ENCODE measurements at regions not wholly inside any gene's neighbourhood (a gene's known extent, or its start where the extent isn't known, plus 50 kb on each side); places are given as distances from the start of the nearest gene placed in this dataset.

DNA sequence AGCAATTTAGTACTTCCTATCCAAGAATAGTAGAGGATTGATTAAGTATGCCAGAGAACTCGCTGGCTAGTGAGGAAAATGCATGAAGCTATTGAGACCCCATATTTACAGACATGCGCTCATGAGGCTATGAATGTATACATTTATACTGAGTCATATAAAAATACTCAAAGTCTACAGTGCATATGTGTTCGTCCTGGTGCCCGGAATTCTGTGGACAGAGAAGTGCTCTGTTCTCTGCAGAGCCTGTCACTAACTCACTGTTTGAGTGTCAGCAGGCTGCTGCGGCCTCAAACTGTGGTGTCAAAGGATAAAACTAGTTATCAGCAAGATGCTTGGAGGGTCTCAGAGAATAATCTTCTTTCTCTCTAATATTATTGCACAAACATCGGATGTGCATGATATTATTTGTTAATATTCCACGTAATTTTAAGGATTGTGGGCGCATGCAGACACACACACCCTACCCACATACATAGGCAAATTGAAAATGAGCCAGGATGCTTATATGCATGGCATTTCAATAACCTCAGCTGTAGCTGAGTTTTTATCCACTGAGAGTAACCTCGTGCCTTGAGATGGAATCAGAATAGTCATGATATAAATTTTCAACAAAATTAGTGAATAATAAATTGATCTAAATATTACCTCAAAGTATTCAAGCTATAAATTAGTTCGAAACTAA lies 50.0 kb upstream of the TSC22D2 start:
- TF ChIP-seq YY1 (IDR thresholded peaks at IDR 0.05; ENCODE audit: insufficient read depth, insufficient read length) (no peak), ZNF274 (IDR thresholded peaks at IDR 0.05; ENCODE audit: low read depth, low read length) (no peak), SUZ12 (IDR thresholded peaks at IDR 0.05; ENCODE audit: extremely low read depth, insufficient read depth, insufficient read length) (no peak)
- no peaks in the 10 kb centered on the region for H3K27me3 ChIP-seq (ENCODE audit: insufficient read depth, insufficient read length)
- no peaks in the 10 kb centered on the region for H3K36me3 ChIP-seq (ENCODE audit: insufficient read depth, insufficient read length, low read length)
- H3K9me3 ChIP-seq (ENCODE audit: insufficient read depth, low read length) = no peaks in the 10 kb centered on the region
- H3K9ac ChIP-seq (ENCODE audit: insufficient read length, low read depth) = no peak overlapping the region
- no peaks in the 10 kb centered on the region for H3K4me1 ChIP-seq (ENCODE audit: insufficient read depth, insufficient read length)
- H3K4me3 ChIP-seq (ENCODE audit: insufficient read length, low read depth) = no peak overlapping the region
- no peak for DNase-seq (ENCODE audit: low read depth, low spot score)

GRCh38 chr3:150357140-150357539 lies 51.0 kb upstream of the TSC22D2 start:
- Histone ChIP-seq H3K36me3 (ENCODE audit: insufficient read depth, insufficient read length, low read length) (no peaks in the 10 kb centered on the region), H3K4me3 (ENCODE audit: insufficient read length, low read depth) (no peak overlapping the region), H3K9ac (ENCODE audit: insufficient read length, low read depth) (no peak overlapping the region), H3K4me1 (ENCODE audit: insufficient read depth, insufficient read length) (no peaks in the 10 kb centered on the region), H3K27me3 (ENCODE audit: insufficient read depth, insufficient read length) (no peaks in the 10 kb centered on the region), H3K9me3 (ENCODE audit: insufficient read depth, low read length) (no peaks in the 10 kb centered on the region)
- DNase-seq (ENCODE audit: low read depth, low spot score) = no peak
- no peak for TF ChIP-seq YY1 (IDR thresholded peaks at IDR 0.05; ENCODE audit: insufficient read depth, insufficient read length)
- no peak for TF ChIP-seq SUZ12 (IDR thresholded peaks at IDR 0.05; ENCODE audit: extremely low read depth, insufficient read depth, insufficient read length)
- no peak for TF ChIP-seq ZNF274 (IDR thresholded peaks at IDR 0.05; ENCODE audit: low read depth, low read length)

- H3K9me3 ChIP-seq (ENCODE audit: insufficient read depth, low read length) = no peaks in the 10 kb centered on the region
Observed at GRCh38 chr3:150355574-150355973, 52.5 kb upstream of the TSC22D2 start.

GRCh38 chr3:150352931-150353330 lies 55.2 kb upstream of the TSC22D2 start:
- Histone ChIP-seq H3K4me3 (ENCODE audit: insufficient read length, low read depth) (no peak overlapping the region), H3K36me3 (ENCODE audit: insufficient read depth, insufficient read length, low read length) (no peaks in the 10 kb centered on the region), H3K4me1 (ENCODE audit: insufficient read depth, insufficient read length) (no peaks in the 10 kb centered on the region), H3K9ac (ENCODE audit: insufficient read length, low read depth) (no peak overlapping the region), H3K9me3 (ENCODE audit: insufficient read depth, low read length) (no peaks in the 10 kb centered on the region), H3K27me3 (ENCODE audit: insufficient read depth, insufficient read length) (no peaks in the 10 kb centered on the region)
- no peak for DNase-seq (ENCODE audit: low read depth, low spot score)
- TF ChIP-seq SUZ12 (IDR thresholded peaks at IDR 0.05; ENCODE audit: extremely low read depth, insufficient read depth, insufficient read length) = no peak
- no peak for TF ChIP-seq ZNF274 (IDR thresholded peaks at IDR 0.05; ENCODE audit: low read depth, low read length)
- no peak for TF ChIP-seq YY1 (IDR thresholded peaks at IDR 0.05; ENCODE audit: insufficient read depth, insufficient read length)

More at GRCh38 chr3:150355574-150355973, 52.5 kb upstream of the TSC22D2 start:
- TF ChIP-seq SUZ12 (IDR thresholded peaks at IDR 0.05; ENCODE audit: extremely low read depth, insufficient read depth, insufficient read length) = no peak
- no peak overlapping the region for H3K4me3 ChIP-seq (ENCODE audit: insufficient read length, low read depth)
- H3K27me3 ChIP-seq (ENCODE audit: insufficient read depth, insufficient read length) = no peaks in the 10 kb centered on the region
- no peaks in the 10 kb centered on the region for H3K36me3 ChIP-seq (ENCODE audit: insufficient read depth, insufficient read length, low read length)
- no peak for DNase-seq (ENCODE audit: low read depth, low spot score)
- no peaks in the 10 kb centered on the region for H3K4me1 ChIP-seq (ENCODE audit: insufficient read depth, insufficient read length)
- no peak overlapping the region for H3K9ac ChIP-seq (ENCODE audit: insufficient read length, low read depth)

DNA sequence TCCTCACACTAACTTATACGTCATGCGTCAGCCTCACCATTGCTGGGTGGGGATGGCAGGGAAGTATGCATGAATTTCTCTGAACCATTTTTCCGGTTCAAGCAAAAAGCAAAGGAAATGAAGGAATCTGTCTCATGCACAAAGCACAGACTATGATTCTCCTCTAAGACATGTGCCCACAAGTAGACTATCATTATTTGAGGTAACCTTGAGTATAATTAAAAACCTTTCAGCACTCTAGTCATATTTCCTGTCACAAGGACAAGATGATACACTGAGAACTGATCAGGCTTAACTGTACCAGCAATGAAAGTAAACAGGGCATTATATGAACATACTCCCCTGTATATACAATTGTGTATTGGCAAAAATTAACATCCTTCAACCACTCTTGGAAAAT lies 56.7 kb upstream of the TSC22D2 start:
- no peak overlapping the region for H3K4me3 ChIP-seq (ENCODE audit: insufficient read length, low read depth)
- TF ChIP-seq SUZ12 (IDR thresholded peaks at IDR 0.05; ENCODE audit: extremely low read depth, insufficient read depth, insufficient read length) = no peak
- no peak for TF ChIP-seq ZNF274 (IDR thresholded peaks at IDR 0.05; ENCODE audit: low read depth, low read length)
- TF ChIP-seq YY1 (IDR thresholded peaks at IDR 0.05; ENCODE audit: insufficient read depth, insufficient read length) = no peak
- H3K9me3 ChIP-seq (ENCODE audit: insufficient read depth, low read length) = no peaks in the 10 kb centered on the region
- no peak overlapping the region for H3K9ac ChIP-seq (ENCODE audit: insufficient read length, low read depth)
- no peak for DNase-seq (ENCODE audit: low read depth, low spot score)
- no peaks in the 10 kb centered on the region for H3K27me3 ChIP-seq (ENCODE audit: insufficient read depth, insufficient read length)
- no peaks in the 10 kb centered on the region for H3K36me3 ChIP-seq (ENCODE audit: insufficient read depth, insufficient read length, low read length)
- no peaks in the 10 kb centered on the region for H3K4me1 ChIP-seq (ENCODE audit: insufficient read depth, insufficient read length)

- Histone ChIP-seq H3K9ac (ENCODE audit: insufficient read length, low read depth) (no peak overlapping the region), H3K4me1 (ENCODE audit: insufficient read depth, insufficient read length) (no peaks in the 10 kb centered on the region), H3K9me3 (ENCODE audit: insufficient read depth, low read length) (no peaks in the 10 kb centered on the region), H3K27me3 (ENCODE audit: insufficient read depth, insufficient read length) (no peaks in the 10 kb centered on the region), H3K4me3 (ENCODE audit: insufficient read length, low read depth) (no peak overlapping the region), H3K36me3 (ENCODE audit: insufficient read depth, insufficient read length, low read length) (no peaks in the 10 kb centered on the region)
- DNase-seq (ENCODE audit: low read depth, low spot score) = no peak
- no peak for TF ChIP-seq ZNF274 (IDR thresholded peaks at IDR 0.05; ENCODE audit: low read depth, low read length)
- no peak for TF ChIP-seq YY1 (IDR thresholded peaks at IDR 0.05; ENCODE audit: insufficient read depth, insufficient read length)
- no peak for TF ChIP-seq SUZ12 (IDR thresholded peaks at IDR 0.05; ENCODE audit: extremely low read depth, insufficient read depth, insufficient read length)
Observed at GRCh38 chr3:150349314-150350097, 58.6 kb upstream of the TSC22D2 start.

- H3K9me3 ChIP-seq (ENCODE audit: insufficient read depth, low read length) = no peaks in the 10 kb centered on the region
- H3K4me3 ChIP-seq (ENCODE audit: insufficient read length, low read depth) = no peak overlapping the region
- H3K27me3 ChIP-seq (ENCODE audit: insufficient read depth, insufficient read length) = no peaks in the 10 kb centered on the region
- no peaks in the 10 kb centered on the region for H3K4me1 ChIP-seq (ENCODE audit: insufficient read depth, insufficient read length)
- TF ChIP-seq ZNF274 (IDR thresholded peaks at IDR 0.05; ENCODE audit: low read depth, low read length) = no peak
- TF ChIP-seq SUZ12 (IDR thresholded peaks at IDR 0.05; ENCODE audit: extremely low read depth, insufficient read depth, insufficient read length) = no peak
- TF ChIP-seq YY1 (IDR thresholded peaks at IDR 0.05; ENCODE audit: insufficient read depth, insufficient read length) = no peak
- H3K9ac ChIP-seq (ENCODE audit: insufficient read length, low read depth) = no peak overlapping the region
- H3K36me3 ChIP-seq (ENCODE audit: insufficient read depth, insufficient read length, low read length) = no peaks in the 10 kb centered on the region
- DNase-seq (ENCODE audit: low read depth, low spot score) = no peak
Observed at GRCh38 chr3:150348500-150348899, 59.6 kb upstream of the TSC22D2 start.

All from NT2/D1 (cell line).